ENCODE measurements at regions not wholly inside any gene's neighbourhood (a gene's known extent, or its start where the extent isn't known, plus 50 kb on each side); places are given as distances from the start of the nearest gene placed in this dataset.

DNA sequence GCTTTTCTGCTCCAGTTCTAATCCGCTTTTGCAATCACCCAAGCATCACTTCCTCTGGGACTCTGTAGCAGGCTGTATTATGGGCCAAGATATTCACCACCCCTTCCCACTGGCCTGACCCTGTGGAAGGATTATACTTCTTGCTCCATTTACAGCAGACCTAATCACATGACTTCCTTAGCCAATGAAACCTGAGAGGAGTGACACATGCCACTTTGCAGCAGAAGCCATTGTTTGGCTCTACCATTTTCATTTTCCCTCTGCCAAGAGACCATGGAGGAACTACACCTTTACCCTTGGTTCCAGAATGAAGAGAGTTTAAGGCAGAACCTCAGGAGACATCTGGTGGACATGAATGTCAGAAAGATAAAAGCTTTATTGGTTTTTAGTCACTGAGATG, 134.9 kb upstream of the HSD17B12 start:
- FAIRE-seq (no peak), DNase-seq (ENCODE audit: low spot score in 2 of 2) (no peak)

DNA sequence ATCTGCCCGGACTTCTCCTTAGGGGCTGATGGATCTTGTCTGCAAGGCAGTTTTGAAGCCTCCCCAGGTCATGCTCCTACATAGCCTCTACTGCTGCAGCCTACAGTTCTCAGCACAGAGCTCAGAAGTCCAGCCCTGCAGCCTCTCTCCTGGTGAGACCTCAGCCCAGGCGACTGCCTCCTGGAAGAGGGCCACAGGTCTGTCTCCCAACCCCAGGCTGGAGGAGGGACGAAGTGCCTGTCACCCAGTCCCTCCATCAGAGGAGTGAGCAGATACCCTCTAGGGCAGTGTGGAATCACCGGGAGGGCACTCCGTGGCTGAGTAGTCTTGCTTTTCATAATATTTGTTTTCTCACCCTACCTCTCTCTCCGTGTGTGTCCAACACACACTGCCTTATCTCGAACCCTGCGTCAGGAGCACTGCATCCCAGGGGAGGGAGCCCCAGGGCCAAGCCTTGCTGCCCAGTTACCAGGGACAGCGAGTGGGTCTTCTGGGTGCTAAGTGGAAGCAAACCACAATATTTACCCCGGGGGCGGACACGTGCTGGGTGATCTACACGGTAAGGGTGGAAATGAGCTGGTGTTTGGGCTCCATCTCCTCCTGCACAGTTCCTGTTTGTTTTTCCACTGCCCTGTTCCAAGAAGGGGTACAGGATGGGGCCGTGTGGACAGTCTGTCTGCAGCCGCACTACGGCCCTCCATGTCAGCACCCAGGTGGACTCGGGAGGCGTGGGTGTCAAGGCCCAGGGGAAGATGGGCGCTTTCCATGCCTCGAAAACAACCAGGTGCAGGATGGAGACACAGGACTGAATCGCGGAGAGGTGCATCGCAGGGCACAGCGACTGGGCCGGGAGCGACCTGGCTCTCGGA, 133.7 kb upstream of the HSD17B12 start:
- FAIRE-seq (no peak), DNase-seq (ENCODE audit: low spot score in 2 of 2) (no peak)

DNA sequence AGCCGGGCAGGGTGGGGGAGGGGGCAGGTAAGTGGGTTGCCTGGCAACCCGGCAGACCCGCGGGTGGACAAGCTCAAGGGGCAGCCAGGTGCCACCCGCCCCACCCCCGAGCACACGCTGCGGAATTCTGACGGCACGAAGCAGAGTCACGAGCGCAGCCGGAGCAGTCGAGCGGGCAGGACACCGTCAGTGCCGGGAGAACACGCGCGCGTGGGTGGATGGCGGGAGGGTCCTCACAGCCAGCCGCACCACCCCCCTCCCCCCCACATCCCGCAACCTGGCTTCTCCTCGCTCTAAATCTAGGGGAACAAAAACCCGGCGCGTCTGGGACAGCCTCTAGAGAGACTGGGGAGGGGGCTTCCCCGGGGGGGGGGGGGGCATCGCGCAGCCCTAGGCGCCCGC, 133.1 kb upstream of the HSD17B12 start:
- FAIRE-seq (no peak), DNase-seq (ENCODE audit: low spot score in 2 of 2) (peak in 1 of 2 donors; percentile 48)

DNA sequence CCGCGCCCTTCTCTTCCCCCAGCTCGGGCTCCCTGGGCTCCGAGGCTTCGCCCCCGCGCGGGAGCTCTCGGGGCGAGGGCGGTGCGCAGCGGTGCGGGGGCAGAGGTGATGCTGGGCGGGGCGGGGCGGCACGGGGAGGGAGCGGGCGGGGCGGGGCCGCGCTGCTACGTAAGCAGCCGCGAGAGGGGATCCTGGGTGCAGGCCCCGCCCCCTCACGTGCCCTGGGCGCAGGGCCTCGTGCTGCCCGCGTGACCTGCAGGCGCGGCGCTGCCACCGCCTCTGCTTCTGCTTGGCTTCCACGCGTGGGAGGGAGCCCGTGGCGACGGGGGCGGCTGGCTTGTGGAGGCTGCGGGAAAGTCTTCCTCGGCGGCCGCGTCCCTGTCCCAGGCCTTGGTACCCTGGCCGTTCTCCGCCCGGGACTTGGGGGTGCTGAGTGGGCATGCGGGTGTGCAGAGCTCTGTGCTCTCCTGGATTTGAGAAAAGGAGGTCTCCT, 132.6 kb upstream of the HSD17B12 start:
- FAIRE-seq (no peak), DNase-seq (ENCODE audit: low spot score in 2 of 2) (peak; percentile 51 to 75)

DNA sequence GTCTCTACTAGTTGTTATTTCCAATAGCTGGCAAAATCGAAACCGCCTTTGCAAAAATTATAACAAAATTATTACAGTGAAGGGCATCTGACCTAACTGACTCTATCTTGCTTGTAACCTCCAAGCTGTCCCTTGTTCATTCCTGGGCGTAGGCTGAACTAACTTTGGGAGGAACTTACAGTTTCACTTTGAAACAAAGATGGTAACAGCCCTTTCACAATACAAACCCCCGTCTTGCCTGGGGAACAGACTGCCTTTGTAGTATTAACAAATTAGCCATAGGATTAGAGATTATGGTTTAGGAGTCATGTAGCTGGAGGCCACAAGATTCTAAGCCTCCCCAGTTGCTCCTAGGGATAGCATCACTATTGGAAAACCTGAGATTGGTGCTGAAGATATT, 131.6 kb upstream of the HSD17B12 start:
- FAIRE-seq (no peak), DNase-seq (ENCODE audit: low spot score in 2 of 2) (no peak)

DNA sequence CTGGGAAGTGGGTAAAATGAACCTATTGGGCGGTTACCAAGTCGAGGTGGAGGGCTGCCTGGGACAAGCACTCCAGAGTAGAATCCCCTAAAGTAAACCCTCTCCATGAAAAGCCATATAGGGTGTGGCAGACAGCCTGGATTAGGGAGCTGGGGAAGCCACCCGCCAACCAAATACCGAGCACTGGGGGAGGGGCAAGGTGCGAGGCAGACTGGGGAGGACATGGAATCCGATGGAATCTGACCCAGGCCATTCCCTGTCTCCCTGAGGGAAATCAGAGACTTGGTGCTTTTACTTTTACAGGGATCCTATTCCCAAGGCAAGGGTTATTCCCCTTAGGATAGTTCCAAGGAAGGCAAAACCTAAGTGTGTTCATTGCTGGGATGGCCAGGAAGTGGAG, 130.9 kb upstream of the HSD17B12 start:
- no peak for FAIRE-seq
- no peak for DNase-seq (ENCODE audit: low spot score in 2 of 2)

DNA sequence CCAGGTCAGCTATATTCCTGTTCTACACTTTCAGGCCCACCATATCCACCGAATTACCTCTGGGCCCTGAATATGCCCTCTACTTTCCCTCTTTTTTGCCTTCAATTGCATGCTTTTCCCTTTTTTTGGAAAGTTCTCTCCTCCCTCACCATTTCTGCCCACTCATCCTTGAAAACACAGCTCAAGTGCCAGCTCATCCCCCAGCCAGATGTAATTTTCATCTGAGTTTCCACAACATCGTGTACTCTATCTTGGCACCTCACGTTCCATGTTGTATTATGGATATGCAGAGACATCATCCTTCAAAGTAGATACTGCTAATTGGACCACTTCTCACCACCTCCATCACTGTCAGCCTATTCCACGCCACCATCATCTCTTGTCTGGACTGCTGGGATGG, 129.8 kb upstream of the HSD17B12 start:
- DNase-seq (ENCODE audit: low spot score in 2 of 2) (no peak), FAIRE-seq (no peak)

DNA sequence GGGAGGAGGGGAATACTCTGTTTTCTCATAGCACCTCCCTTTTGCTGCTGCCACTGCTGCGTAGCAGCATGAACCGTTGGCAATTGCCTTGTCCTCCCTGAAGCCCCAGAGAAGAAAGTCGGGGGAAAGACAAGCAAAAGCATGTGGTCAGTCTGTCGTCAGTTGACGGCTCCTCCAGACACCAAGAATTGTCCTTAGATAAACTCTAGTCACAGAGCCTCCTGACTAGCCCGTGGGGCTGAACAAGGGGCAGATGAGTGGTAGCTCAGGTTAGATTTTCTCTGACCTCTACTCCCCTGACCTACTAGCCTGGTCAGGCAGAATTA, 126.4 kb upstream of the HSD17B12 start:
- DNase-seq (ENCODE audit: low spot score in 2 of 2) (no peak), FAIRE-seq (no peak)

DNA sequence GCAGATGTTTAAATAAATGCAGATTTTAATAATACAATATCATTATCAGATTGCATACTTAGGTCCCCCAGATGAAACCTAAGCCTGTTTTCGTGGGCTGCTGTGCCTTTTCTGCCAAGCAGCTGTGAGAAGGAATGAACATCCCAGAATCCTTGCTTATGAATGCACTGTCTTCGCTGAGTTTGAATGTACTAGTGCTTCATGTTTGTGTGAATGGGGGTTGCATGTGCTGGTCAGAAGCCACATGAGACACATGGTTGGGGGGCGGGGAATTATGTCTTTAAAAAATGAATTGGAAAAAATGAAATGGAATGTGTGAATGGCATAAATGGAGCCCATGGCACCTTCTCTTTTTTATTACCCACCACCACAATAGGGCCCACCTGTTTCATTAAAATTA, 125.4 kb upstream of the HSD17B12 start:
- DNase-seq (ENCODE audit: low spot score in 2 of 2) (no peak), FAIRE-seq (no peak)

DNA sequence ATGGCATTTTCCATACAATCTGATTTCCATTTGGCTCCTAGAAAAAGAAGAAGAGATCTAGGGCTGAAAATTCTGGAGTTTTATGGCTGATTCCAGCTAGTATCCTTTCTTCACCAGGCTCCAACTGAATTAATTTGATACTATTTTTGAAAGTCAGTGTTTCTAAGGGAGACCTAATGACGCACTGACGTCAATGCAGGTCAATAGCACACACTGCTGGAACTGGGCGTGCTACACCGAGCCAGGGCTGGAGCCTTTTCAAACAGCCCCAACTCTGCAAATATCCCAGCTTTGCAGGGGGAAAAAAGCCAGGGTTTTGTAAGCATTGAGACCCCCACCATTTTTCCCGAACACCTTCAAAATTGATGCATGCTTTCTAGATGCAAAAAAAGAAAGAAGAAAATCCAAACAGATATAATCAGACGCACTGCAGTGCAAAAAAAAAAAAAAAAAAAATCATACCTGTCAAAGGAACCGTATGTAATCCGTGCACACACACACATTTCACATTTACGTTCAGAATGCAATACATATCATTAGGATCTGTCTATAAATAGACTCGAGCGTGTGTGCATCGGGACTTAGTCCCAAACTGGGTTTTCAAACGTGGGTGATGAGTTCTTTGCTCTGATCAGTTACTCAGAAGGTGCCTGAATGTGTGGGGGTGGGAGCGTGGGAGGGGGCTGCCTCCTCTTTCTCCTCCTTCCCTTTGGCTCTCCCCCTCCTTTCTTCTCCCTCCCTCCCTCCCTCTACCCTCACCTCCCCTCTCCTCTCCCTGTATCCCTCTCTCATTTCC, 124.5 kb upstream of the HSD17B12 start:
- FAIRE-seq (no peak), DNase-seq (ENCODE audit: low spot score in 2 of 2) (peak in 1 of 2 donors; percentile 46)

DNA sequence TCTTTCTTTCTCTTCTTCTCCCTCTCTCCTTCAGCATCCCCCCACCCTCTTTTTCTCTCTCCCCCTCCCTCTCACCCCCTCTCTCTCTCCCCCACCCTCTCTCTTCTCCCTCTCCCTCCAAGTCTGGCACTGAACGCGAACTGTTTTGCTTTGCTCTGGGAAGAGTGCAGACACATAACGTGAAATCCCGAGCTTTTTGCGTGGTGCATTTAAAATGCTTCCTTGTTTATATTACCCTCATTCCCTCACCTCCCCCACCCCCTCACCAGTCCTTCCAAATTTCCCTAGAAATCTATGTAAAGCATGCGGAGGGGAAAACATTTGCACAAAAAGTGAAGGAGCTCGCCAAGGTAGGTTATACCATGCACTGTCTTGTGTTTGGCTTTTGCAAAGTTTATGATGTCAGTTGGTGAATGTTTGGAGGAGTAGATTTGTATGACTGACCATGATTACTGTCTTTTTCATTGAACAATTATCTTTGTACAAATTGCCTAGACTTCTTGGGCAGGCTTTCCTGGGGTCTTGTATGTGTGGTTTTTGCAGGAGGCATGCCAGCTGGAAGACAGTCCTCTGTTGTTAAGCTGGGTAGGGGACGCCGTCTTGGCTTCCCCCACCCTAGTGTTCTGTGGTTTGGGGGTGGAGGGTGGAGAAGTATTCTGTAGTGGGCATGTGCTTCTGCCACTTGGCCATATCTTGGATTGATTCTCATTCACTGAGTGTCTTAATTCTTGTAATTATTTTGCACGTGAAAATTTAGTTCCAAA, 123.7 kb upstream of the HSD17B12 start:
- FAIRE-seq (no peak), DNase-seq (ENCODE audit: low spot score in 2 of 2) (no peak)

DNA sequence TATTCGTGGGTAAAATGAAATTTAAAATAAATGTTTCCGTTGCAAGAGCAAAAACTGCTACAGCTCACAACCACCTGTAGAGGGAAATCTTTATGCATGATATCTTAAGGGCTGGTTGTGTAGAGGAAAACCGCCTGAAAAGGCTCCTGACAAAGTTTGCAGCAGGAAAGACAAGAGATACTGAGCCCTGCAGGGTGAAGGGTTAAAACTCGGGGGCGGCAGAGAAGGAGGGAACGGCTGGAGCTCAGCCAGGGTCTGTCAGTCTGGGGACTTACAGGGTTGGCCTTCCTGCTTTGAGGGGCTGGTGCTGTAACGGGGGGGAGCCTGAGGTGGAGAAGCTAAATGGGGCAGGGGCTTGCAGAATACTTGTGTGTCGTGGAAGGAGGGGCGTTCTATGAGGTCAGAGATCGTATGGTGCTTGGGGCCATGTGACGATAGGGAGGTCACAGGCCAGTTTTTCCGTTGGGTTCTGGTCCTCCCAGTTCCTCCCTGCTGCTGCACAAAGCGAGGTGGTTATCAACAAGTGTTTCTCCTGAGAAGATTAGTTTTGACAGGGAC, 122.9 kb upstream of the HSD17B12 start:
- no peak for DNase-seq (ENCODE audit: low spot score in 2 of 2)
- no peak for FAIRE-seq

DNA sequence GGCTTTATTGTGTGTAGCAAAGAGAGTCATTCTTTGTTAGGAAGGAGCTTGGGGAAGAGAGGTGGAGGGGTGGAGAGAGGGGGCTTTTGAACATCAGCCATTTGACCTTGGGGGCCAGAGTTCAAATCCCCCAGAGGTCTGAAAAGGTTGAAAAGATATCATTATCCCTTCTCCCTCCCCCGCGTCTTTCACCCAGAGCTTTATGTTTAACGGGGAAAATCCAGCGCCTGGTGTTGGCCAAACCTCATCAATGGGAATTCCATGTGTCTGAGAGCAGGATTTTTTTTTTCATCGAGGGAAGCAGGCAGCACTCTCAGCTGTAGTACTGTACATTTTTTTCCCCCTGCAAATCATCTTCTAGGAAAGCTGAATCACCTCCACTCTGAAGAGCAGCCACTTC, 122.4 kb upstream of the HSD17B12 start:
- FAIRE-seq (no peak), DNase-seq (ENCODE audit: low spot score in 2 of 2) (no peak)

DNA sequence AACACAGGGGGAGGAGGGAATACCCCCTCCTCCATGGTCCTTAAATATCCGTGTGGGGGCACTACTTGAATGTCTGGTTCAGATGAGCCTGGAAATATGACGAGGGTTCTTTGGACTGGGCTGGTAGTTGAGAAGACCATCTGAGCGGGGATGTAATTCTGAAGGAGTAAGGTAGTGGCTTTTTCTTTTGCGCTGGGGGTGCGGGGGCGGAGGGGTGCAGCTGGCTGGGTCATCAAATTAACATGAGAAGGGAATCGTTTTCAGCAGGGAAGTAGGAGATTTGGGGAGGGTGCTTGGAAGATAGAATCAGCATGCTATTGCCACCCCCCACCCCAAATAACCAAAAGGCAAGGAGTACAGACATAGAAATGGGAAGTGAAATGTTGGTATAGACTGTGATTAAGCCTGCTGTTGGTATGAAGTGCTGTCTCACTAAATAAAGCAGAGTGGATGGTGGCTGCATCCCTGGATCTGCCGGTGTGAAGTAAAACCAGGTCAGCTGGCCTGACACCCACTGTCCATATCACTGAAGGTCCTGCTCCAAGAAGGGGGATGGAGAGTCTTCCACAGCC, 121.9 kb upstream of the HSD17B12 start:
- no peak for FAIRE-seq
- no peak for DNase-seq (ENCODE audit: low spot score in 2 of 2)

DNA sequence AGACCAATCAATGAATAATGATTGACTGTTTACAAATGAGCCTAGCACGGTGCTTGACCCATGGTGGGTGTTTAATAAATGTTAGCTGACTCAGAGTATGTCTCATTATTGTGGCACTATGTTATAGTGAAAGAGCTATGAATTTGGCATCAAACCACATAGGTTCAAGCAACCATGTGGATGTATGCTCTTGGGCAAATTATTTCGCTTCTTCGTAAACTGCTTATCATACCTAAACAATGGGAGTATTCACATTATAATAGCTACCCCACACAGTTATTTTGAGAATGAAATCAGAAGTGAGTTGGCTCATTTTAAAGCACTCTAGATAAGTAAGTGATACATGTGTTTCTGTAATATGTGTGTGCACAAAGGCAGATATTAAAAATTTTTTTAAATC, 118.7 kb upstream of the HSD17B12 start:
- no peak for FAIRE-seq
- DNase-seq (ENCODE audit: low spot score in 2 of 2): no peak

DNA sequence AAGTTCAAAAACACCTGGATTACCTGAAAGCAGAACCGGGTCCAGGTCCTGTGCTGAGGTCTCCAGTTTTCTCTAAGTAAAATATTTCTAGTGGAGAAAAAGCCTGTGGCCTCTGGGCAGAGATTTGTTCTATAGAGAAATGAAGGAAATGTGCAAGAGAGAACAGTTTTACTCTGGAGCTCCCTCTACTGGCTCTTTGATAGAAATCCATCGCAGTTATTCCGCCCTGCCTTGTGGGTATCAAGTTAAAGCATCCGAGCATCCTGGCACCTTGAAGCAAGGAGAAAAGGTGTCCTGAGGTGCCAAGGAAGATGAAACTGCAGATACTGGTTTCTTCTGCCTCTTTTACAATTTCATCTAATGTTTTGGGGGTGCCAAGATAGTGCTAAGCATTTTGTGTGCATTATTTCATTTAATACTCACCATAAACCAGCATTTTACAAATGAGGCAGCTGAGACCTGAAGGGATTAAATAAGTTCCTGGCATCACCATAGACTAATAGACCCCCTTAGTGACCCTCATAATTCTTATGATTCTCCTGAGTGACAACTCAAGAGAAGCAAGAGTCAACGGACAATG, 113.1 kb upstream of the HSD17B12 start:
- DNase-seq (ENCODE audit: low spot score in 2 of 2): peak in 1 of 2 donors; percentile 50
- no peak for FAIRE-seq

DNA sequence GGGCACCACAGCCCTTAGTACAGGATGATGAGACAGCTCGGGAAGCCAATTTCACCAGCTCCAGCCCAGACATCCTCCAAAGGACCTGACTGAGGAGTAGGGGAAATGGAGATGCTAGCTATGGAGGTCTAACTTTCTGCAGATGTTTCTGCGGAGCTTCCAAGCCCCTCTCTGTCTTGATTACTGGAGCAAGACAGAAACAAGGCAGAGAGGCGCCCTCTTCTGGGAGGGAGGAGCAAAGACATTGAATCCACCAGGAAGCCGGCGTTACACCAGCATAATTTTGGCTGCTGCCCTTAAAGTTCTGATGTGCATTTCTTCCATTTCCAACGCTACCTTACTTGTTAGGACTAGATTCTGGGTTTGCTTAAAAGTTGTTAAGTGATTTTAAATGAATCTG, 107.3 kb upstream of the HSD17B12 start:
- DNase-seq (ENCODE audit: low spot score in 2 of 2): no peak
- FAIRE-seq: no peak

DNA sequence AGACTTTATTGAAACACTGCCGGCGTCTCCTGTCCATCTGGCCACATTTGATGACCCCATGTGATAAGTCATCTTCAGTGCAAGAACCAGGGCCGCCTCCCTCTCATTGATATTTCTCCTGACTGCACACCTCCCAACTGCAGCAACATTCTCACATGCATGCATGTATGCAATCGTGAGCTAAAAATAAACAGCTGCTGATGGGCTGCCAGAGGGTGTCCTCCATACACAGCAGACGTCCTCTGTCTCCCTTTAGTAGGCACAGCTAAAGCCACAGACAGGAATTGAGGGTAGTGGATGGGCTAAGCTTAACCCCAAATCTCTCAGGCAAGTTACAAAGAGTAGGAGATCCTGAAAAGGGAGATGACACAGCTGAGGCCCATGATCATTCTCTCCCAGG, 106.7 kb upstream of the HSD17B12 start:
- no peak for FAIRE-seq

DNA sequence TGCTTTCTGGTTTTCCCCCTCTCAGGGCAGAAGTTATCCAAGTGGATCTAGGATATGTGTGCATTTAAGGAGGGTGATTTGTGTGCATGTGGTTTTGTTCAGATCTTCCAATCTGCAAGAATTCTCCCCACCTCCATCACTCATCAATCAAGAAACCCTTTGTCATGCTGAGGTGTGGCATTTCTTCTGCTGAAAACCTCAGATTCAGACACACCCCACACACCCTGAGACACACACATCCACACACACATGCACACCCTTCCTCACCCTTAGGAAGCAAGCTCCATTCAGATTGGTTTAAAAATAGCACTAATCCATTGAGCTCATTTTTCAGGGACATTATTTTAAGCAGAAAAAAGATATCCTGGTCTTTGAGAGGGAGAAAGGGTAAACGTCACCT, 106.1 kb upstream of the HSD17B12 start:
- DNase-seq (ENCODE audit: low spot score in 2 of 2): no peak
- no peak for FAIRE-seq

More for the DNA sequence above, 106.7 kb upstream of the HSD17B12 start:
- DNase-seq (ENCODE audit: low spot score in 2 of 2): no peak
